HG02943 (cell line): ENCODE measurements at regions not wholly inside any gene's neighbourhood (a gene's known extent, or its start where the extent isn't known, plus 50 kb on each side); places are given as distances from the start of the nearest gene placed in this dataset.
"Not testable (repeated sequence)": the region's sequence is repeated elsewhere in the genome, so short reads cannot be mapped to it uniquely, and the experiment has no call there.

Source experiments
- ATAC-seq: cut with Tn5 transposase; IDR thresholded peaks from one replicate; pipeline ENCODE4 v1.9.1; 2021; ENCODE audit warnings: mild to moderate bottlenecking, low read depth, moderate library complexity; ENCODE audit not compliant: unreplicated experiment

- ATAC-seq: no peak
Measured at GRCh38 chr1:81310250-81310649, 490.5 kb upstream of the ADGRL2 start.

- no peak for ATAC-seq
Measured at GRCh38 chr1:81308191-81308590, 492.5 kb upstream of the ADGRL2 start.

GRCh38 chr1:81307786-81308185 lies 492.9 kb upstream of the ADGRL2 start:
- ATAC-seq: no peak

- no peak for ATAC-seq
Measured at GRCh38 chr1:81305997-81306452, 494.7 kb upstream of the ADGRL2 start.

- no peak for ATAC-seq
Measured at GRCh38 chr1:81304187-81304586, 496.5 kb upstream of the ADGRL2 start.

- no peak for ATAC-seq
Measured at GRCh38 chr1:81299892-81300291, 500.8 kb upstream of the ADGRL2 start.

- no peak for ATAC-seq
Measured at GRCh38 chr1:81298266-81298665, 502.5 kb upstream of the ADGRL2 start.

- ATAC-seq: no peak
Measured at GRCh38 chr1:81296601-81297000, 504.1 kb upstream of the ADGRL2 start.

- no peak for ATAC-seq
Measured at GRCh38 chr1:81290326-81290725, 510.4 kb upstream of the ADGRL2 start.

- ATAC-seq: no peak
Measured at GRCh38 chr1:81288689-81289088, 512.0 kb upstream of the ADGRL2 start.

- ATAC-seq: no peak
Measured at GRCh38 chr1:81287411-81288080, 513.2 kb upstream of the ADGRL2 start.

GRCh38 chr1:81270051-81270450 lies 530.7 kb upstream of the ADGRL2 start:
- no peak for ATAC-seq

GRCh38 chr1:81264976-81265375 lies 535.8 kb upstream of the ADGRL2 start:
- ATAC-seq: no peak

- ATAC-seq: no peak
Measured at GRCh38 chr1:81259625-81260411, 540.9 kb upstream of the ADGRL2 start.

- no peak for ATAC-seq
Measured at GRCh38 chr1:81254560-81254959, 546.2 kb upstream of the ADGRL2 start.

- ATAC-seq: no peak
Measured at GRCh38 chr1:81254068-81254467, 546.7 kb upstream of the ADGRL2 start.

- no peak for ATAC-seq
Measured at GRCh38 chr1:81252471-81253151, 548.1 kb upstream of the ADGRL2 start.

- ATAC-seq: not testable (repeated sequence)
Measured at GRCh38 chr1:81250825-81251224, 549.9 kb upstream of the ADGRL2 start.

GRCh38 chr1:81245084-81245715 lies 555.5 kb upstream of the ADGRL2 start:
- ATAC-seq: not testable (repeated sequence)

- ATAC-seq: not testable (repeated sequence)
Measured at GRCh38 chr1:81244612-81245011, 556.1 kb upstream of the ADGRL2 start.

- ATAC-seq: no peak
Measured at GRCh38 chr1:81242103-81242502, 558.6 kb upstream of the ADGRL2 start.
